Stimulated activated memory B cell treated with anti-CD40 and anti-IgM and Interleukin-4, amounts not matched to agents 10 μg/mL and 1 μg/mL and 100 μg/mL, for 72 hours (primary cell): ENCODE measurements at regions not wholly inside any gene's neighbourhood (a gene's known extent, or its start where the extent isn't known, plus 50 kb on each side); places are given as distances from the start of the nearest gene placed in this dataset.
A peak's percentile ranks its signal among the peaks of the same experiment; 100 is the strongest.

Experiments
- ATAC-seq: fragments of 150-1000 bp; cut with Tn5 transposase; 2 replicates; pipeline ENCODE4 v1.10.0; 2021
- H3K27ac Mint-ChIP-seq: one replicate; pipeline ENCODE4 v1.8.0; 2022; ENCODE audit warnings: mild to moderate bottlenecking, mixed read lengths
- H3K27me3 Mint-ChIP-seq: one replicate; pipeline ENCODE4 v1.8.0; 2022; ENCODE audit warnings: mixed read lengths
- H3K36me3 Mint-ChIP-seq: one replicate; pipeline ENCODE4 v1.8.0; 2022; ENCODE audit warnings: mixed read lengths
- H3K4me1 Mint-ChIP-seq: one replicate; pipeline ENCODE4 v1.8.0; 2022; ENCODE audit warnings: mixed read lengths
- H3K4me3 Mint-ChIP-seq: one replicate; pipeline ENCODE4 v1.8.0; 2022; ENCODE audit warnings: mild to moderate bottlenecking, moderate library complexity, mixed read lengths
- H3K9me3 Mint-ChIP-seq: one replicate; pipeline ENCODE4 v1.8.0; 2022; ENCODE audit warnings: mixed read lengths

GRCh38 chr4:143017210-143017609 is 167.5 kb upstream of the USP38 start:
- Mint-ChIP-seq H3K9me3 (peaks cover 3% of the 10 kb centered on the region), H3K4me3 (no peak overlapping the region), H3K27me3 (no peaks in the 10 kb centered on the region), H3K27ac (no peak overlapping the region), H3K36me3 (no peaks in the 10 kb centered on the region), H3K4me1 (no peaks in the 10 kb centered on the region)
- ATAC-seq = no peak

GRCh38 chr4:143019351-143019750 is 165.4 kb upstream of the USP38 start:
- Mint-ChIP-seq H3K27ac (no peak overlapping the region), H3K36me3 (no peaks in the 10 kb centered on the region), H3K9me3 (peaks cover 3% of the 10 kb centered on the region), H3K4me3 (no peak overlapping the region), H3K4me1 (no peaks in the 10 kb centered on the region), H3K27me3 (no peaks in the 10 kb centered on the region)
- no peak for ATAC-seq

GRCh38 chr4:143021384-143021783 is 163.3 kb upstream of the USP38 start:
- ATAC-seq = no peak
- Mint-ChIP-seq H3K9me3 (peaks cover 2% of the 10 kb centered on the region), H3K27me3 (peaks cover 12% of the 10 kb centered on the region), H3K4me3 (no peak overlapping the region), H3K36me3 (no peaks in the 10 kb centered on the region), H3K27ac (no peak overlapping the region), H3K4me1 (no peaks in the 10 kb centered on the region)

GRCh38 chr4:143023239-143023918 is 161.3 kb upstream of the USP38 start:
- H3K27ac Mint-ChIP-seq = no peak overlapping the region
- peaks cover 2% of the 10 kb centered on the region for H3K9me3 Mint-ChIP-seq
- peaks cover 12% of the 10 kb centered on the region for H3K27me3 Mint-ChIP-seq
- no peak overlapping the region for H3K4me3 Mint-ChIP-seq
- no peaks in the 10 kb centered on the region for H3K4me1 Mint-ChIP-seq
- no peak for ATAC-seq
- H3K36me3 Mint-ChIP-seq = no peaks in the 10 kb centered on the region

- Mint-ChIP-seq H3K27me3 (peaks cover 12% of the 10 kb centered on the region), H3K4me1 (no peaks in the 10 kb centered on the region), H3K36me3 (no peaks in the 10 kb centered on the region), H3K9me3 (peaks cover 14% of the 10 kb centered on the region), H3K27ac (no peak overlapping the region), H3K4me3 (no peak overlapping the region)
- no peak for ATAC-seq
Observed at GRCh38 chr4:143025081-143025704, 159.5 kb upstream of the USP38 start.

- H3K27me3 Mint-ChIP-seq = peaks cover 12% of the 10 kb centered on the region
- peak; percentile 36 for ATAC-seq
- H3K9me3 Mint-ChIP-seq = peaks cover 14% of the 10 kb centered on the region
- no peak overlapping the region for H3K27ac Mint-ChIP-seq
- H3K4me3 Mint-ChIP-seq = no peak overlapping the region
- no peaks in the 10 kb centered on the region for H3K4me1 Mint-ChIP-seq
- no peaks in the 10 kb centered on the region for H3K36me3 Mint-ChIP-seq
Observed at GRCh38 chr4:143026459-143027170, 158.1 kb upstream of the USP38 start.

- peaks cover 3% of the 10 kb centered on the region for H3K9me3 Mint-ChIP-seq
- no peak overlapping the region for H3K27ac Mint-ChIP-seq
- no peak for ATAC-seq
- no peaks in the 10 kb centered on the region for H3K4me1 Mint-ChIP-seq
- no peak overlapping the region for H3K4me3 Mint-ChIP-seq
- no peaks in the 10 kb centered on the region for H3K36me3 Mint-ChIP-seq
- no peaks in the 10 kb centered on the region for H3K27me3 Mint-ChIP-seq
Observed at GRCh38 chr4:143035661-143036060, 149.1 kb upstream of the USP38 start.

- Mint-ChIP-seq H3K27ac (no peak overlapping the region), H3K4me1 (no peaks in the 10 kb centered on the region), H3K36me3 (no peaks in the 10 kb centered on the region), H3K4me3 (no peak overlapping the region), H3K9me3 (peaks cover 3% of the 10 kb centered on the region), H3K27me3 (no peaks in the 10 kb centered on the region)
- ATAC-seq = no peak
Observed at GRCh38 chr4:143036443-143036842, 148.3 kb upstream of the USP38 start.

- no peaks in the 10 kb centered on the region for H3K36me3 Mint-ChIP-seq
- ATAC-seq = peak; percentile 45
- H3K9me3 Mint-ChIP-seq = peaks cover 2% of the 10 kb centered on the region
- H3K27ac Mint-ChIP-seq = no peak overlapping the region
- H3K4me3 Mint-ChIP-seq = no peak overlapping the region
- H3K4me1 Mint-ChIP-seq = no peaks in the 10 kb centered on the region
- no peaks in the 10 kb centered on the region for H3K27me3 Mint-ChIP-seq
Observed at GRCh38 chr4:143046454-143046853, 138.3 kb upstream of the USP38 start.

GRCh38 chr4:143046906-143047305 is 137.8 kb upstream of the USP38 start:
- Mint-ChIP-seq H3K4me3 (no peak overlapping the region), H3K9me3 (peaks cover 5% of the 10 kb centered on the region), H3K4me1 (no peaks in the 10 kb centered on the region), H3K27me3 (no peaks in the 10 kb centered on the region), H3K36me3 (no peaks in the 10 kb centered on the region), H3K27ac (no peak overlapping the region)
- peak; percentile 40 for ATAC-seq

- H3K4me3 Mint-ChIP-seq = no peak overlapping the region
- no peak for ATAC-seq
- H3K4me1 Mint-ChIP-seq = no peaks in the 10 kb centered on the region
- H3K27me3 Mint-ChIP-seq = no peaks in the 10 kb centered on the region
- H3K9me3 Mint-ChIP-seq = peaks cover 14% of the 10 kb centered on the region
- H3K36me3 Mint-ChIP-seq = no peaks in the 10 kb centered on the region
- no peak overlapping the region for H3K27ac Mint-ChIP-seq
Observed at GRCh38 chr4:143054971-143055370, 129.7 kb upstream of the USP38 start.

- Mint-ChIP-seq H3K4me3 (no peak overlapping the region), H3K4me1 (no peaks in the 10 kb centered on the region), H3K27me3 (no peaks in the 10 kb centered on the region), H3K36me3 (no peaks in the 10 kb centered on the region), H3K9me3 (peaks cover 14% of the 10 kb centered on the region), H3K27ac (no peak overlapping the region)
- ATAC-seq = no peak
Observed at GRCh38 chr4:143055997-143056396, 128.7 kb upstream of the USP38 start.

GRCh38 chr4:143071351-143071750 is 113.4 kb upstream of the USP38 start:
- Mint-ChIP-seq H3K27ac (no peak overlapping the region), H3K27me3 (no peaks in the 10 kb centered on the region), H3K4me3 (no peak overlapping the region), H3K4me1 (no peaks in the 10 kb centered on the region), H3K9me3 (peaks cover 10% of the 10 kb centered on the region), H3K36me3 (no peaks in the 10 kb centered on the region)
- no peak for ATAC-seq

- ATAC-seq = no peak
- Mint-ChIP-seq H3K9me3 (no peaks in the 10 kb centered on the region), H3K4me3 (no peak overlapping the region), H3K4me1 (no peaks in the 10 kb centered on the region), H3K27ac (no peak overlapping the region), H3K36me3 (no peaks in the 10 kb centered on the region), H3K27me3 (no peaks in the 10 kb centered on the region)
Observed at GRCh38 chr4:143076723-143077122, 108.0 kb upstream of the USP38 start.

GRCh38 chr4:143082701-143083100 is 102.0 kb upstream of the USP38 start:
- ATAC-seq = no peak
- H3K27ac Mint-ChIP-seq = no peak overlapping the region
- H3K27me3 Mint-ChIP-seq = no peaks in the 10 kb centered on the region
- H3K36me3 Mint-ChIP-seq = no peaks in the 10 kb centered on the region
- H3K4me1 Mint-ChIP-seq = no peaks in the 10 kb centered on the region
- H3K9me3 Mint-ChIP-seq = no peaks in the 10 kb centered on the region
- H3K4me3 Mint-ChIP-seq = no peak overlapping the region
